Mesendoderm (in vitro differentiated cells): ENCODE measurements at regions not wholly inside any gene's neighbourhood (a gene's known extent, or its start where the extent isn't known, plus 50 kb on each side); places are given as distances from the start of the nearest gene placed in this dataset.

Source experiments
- DNase-seq: peaks from one replicate; pipeline ENCODE4 v3.0.0; 2013
- H2AK5ac ChIP-seq: 2 replicates; pipeline ENCODE4 v1.6.1; 2013; ENCODE audit warnings: low read length, inconsistent platforms
- H2BK120ac ChIP-seq: 2 replicates; pipeline ENCODE4 v1.6.1; 2013; ENCODE audit warnings: low read depth, mild to moderate bottlenecking, low read length, moderate library complexity, mixed read lengths
- H2BK15ac ChIP-seq: replicated peaks from 2 replicates; pipeline ENCODE4 v1.6.1; 2013; ENCODE audit warnings: low read depth, mild to moderate bottlenecking, moderate library complexity
- H2BK5ac ChIP-seq: 2 replicates; pipeline ENCODE4 v1.6.1; 2013; ENCODE audit warnings: low read length, inconsistent platforms
- H3K18ac ChIP-seq: 2 replicates; pipeline ENCODE4 v1.6.1; 2013; ENCODE audit warnings: mild to moderate bottlenecking, low read length, mixed read lengths
- H3K23ac ChIP-seq: one replicate; pipeline ENCODE4 v1.6.1; 2013; ENCODE audit warnings: low read length
- H3K27ac ChIP-seq: 2 replicates; pipeline ENCODE4 v1.5.1; 2013; ENCODE audit warnings: low read depth, mild to moderate bottlenecking, inconsistent platforms, low read length, moderate library complexity
- H3K27me3 ChIP-seq: 2 replicates; pipeline ENCODE4 v1.6.1; 2013; ENCODE audit warnings: low read length, control low read depth, mild to moderate bottlenecking, inconsistent platforms; ENCODE audit not compliant: insufficient read depth, poor library complexity
- H3K36me3 ChIP-seq: 2 replicates; pipeline ENCODE4 v1.6.1; 2013; ENCODE audit warnings: low read length, inconsistent platforms; ENCODE audit not compliant: control insufficient read depth, insufficient read depth
- H3K4ac ChIP-seq: one replicate; pipeline ENCODE4 v1.6.1; 2013; ENCODE audit warnings: low read depth, mild to moderate bottlenecking, low read length, moderate library complexity
- H3K4me1 ChIP-seq: 2 replicates; pipeline ENCODE4 v1.6.1; 2013; ENCODE audit warnings: low read depth, low read length, inconsistent platforms; ENCODE audit not compliant: control insufficient read depth
- H3K4me2 ChIP-seq: 2 replicates; pipeline ENCODE4 v1.6.1; 2013; ENCODE audit warnings: low read length
- H3K4me3 ChIP-seq: 2 replicates; pipeline ENCODE4 v1.5.1; 2013; ENCODE audit warnings: mild to moderate bottlenecking, low read length
- H3K56ac ChIP-seq: one replicate; pipeline ENCODE4 v1.6.1; 2013; ENCODE audit warnings: low read length
- H3K79me1 ChIP-seq: 2 replicates; pipeline ENCODE4 v1.6.1; 2013; ENCODE audit warnings: low read length, inconsistent platforms
- H3K79me2 ChIP-seq: 2 replicates; pipeline ENCODE4 v1.6.1; 2013; ENCODE audit warnings: mild to moderate bottlenecking, low read length; ENCODE audit not compliant: control insufficient read depth, insufficient read depth
- H3K9ac ChIP-seq: 2 replicates; pipeline ENCODE4 v1.6.1; 2013; ENCODE audit warnings: low read length, inconsistent platforms
- H4K5ac ChIP-seq: one replicate; pipeline ENCODE4 v1.6.1; 2013; ENCODE audit warnings: low read length
- H4K8ac ChIP-seq: one replicate; pipeline ENCODE4 v1.6.1; 2013; ENCODE audit warnings: low read depth, mild to moderate bottlenecking, control low read depth, low read length, moderate library complexity
- WGBS: extraction: QIAGEN DNeasy Blood & Tissue Kit; methylation state at CpG from one replicate; pipeline ENCODE4 v1.1.7; 2013; ENCODE audit warnings: low lambda C conversion rate, missing lambda C conversion rate; ENCODE audit not compliant: insufficient coverage; ENCODE audit errors: extremely low coverage; 5-methylcytosine and 5-hydroxymethylcytosine counted together

GRCh38 chr6:43843669-43844171 is 73.7 kb downstream of the VEGFA start:
- H2BK5ac ChIP-seq = no peak overlapping the region
- H4K8ac ChIP-seq = no peak overlapping the region
- H3K56ac ChIP-seq = no peak overlapping the region
- H3K36me3 ChIP-seq = no peaks in the 10 kb centered on the region
- H4K5ac ChIP-seq = no peak overlapping the region
- H3K23ac ChIP-seq = no peak overlapping the region
- H3K4me1 ChIP-seq = no peaks in the 10 kb centered on the region
- no peak overlapping the region for H2BK15ac ChIP-seq
- H3K4me3 ChIP-seq = no peak overlapping the region
- no peaks in the 10 kb centered on the region for H3K27me3 ChIP-seq
- no CpG with 5 or more reads among the region's 4 CpGs for WGBS
- DNase-seq = no peak
- no peak overlapping the region for H3K18ac ChIP-seq
- H3K9ac ChIP-seq = no peak overlapping the region
- H2AK5ac ChIP-seq = no peak overlapping the region
- no peak overlapping the region for H3K4me2 ChIP-seq
- no peaks in the 10 kb centered on the region for H3K79me1 ChIP-seq
- no peaks in the 10 kb centered on the region for H3K79me2 ChIP-seq
- H2BK120ac ChIP-seq = no peak overlapping the region
- H3K27ac ChIP-seq = no peak overlapping the region
- no peak overlapping the region for H3K4ac ChIP-seq

- no CpG with 5 or more reads among the region's 5 CpGs for WGBS
- Histone ChIP-seq H3K56ac (no peak overlapping the region), H2BK15ac (no peak overlapping the region)
Measured at GRCh38 chr6:43843097-43843645, 73.2 kb downstream of the VEGFA start.

GRCh38 chr6:43842231-43842794 is 72.3 kb downstream of the VEGFA start:
- no CpG with 5 or more reads among the region's 10 CpGs for WGBS
- Histone ChIP-seq H2AK5ac (no peak overlapping the region), H2BK15ac (no peak overlapping the region), H3K9ac (no peak overlapping the region), H3K4me3 (no peak overlapping the region), H3K27ac (no peak overlapping the region), H3K27me3 (no peaks in the 10 kb centered on the region), H2BK5ac (no peak overlapping the region), H3K79me1 (no peaks in the 10 kb centered on the region), H3K23ac (no peak overlapping the region), H3K18ac (no peak overlapping the region), H3K56ac (no peak overlapping the region), H4K8ac (no peak overlapping the region), H3K36me3 (no peaks in the 10 kb centered on the region), H4K5ac (no peak overlapping the region), H2BK120ac (no peak overlapping the region), H3K4me1 (no peaks in the 10 kb centered on the region), H3K4me2 (no peak overlapping the region), H3K4ac (no peak overlapping the region), H3K79me2 (no peaks in the 10 kb centered on the region)
- DNase-seq = no peak

More at GRCh38 chr6:43843097-43843645, 73.2 kb downstream of the VEGFA start:
- Histone ChIP-seq H4K5ac (no peak overlapping the region), H3K36me3 (no peaks in the 10 kb centered on the region), H3K4me2 (no peak overlapping the region), H3K4ac (no peak overlapping the region), H3K23ac (no peak overlapping the region), H3K79me1 (no peaks in the 10 kb centered on the region), H3K79me2 (no peaks in the 10 kb centered on the region), H4K8ac (no peak overlapping the region), H3K27me3 (no peaks in the 10 kb centered on the region), H3K18ac (no peak overlapping the region), H2AK5ac (no peak overlapping the region), H2BK5ac (no peak overlapping the region), H3K27ac (no peak overlapping the region), H3K9ac (no peak overlapping the region), H2BK120ac (no peak overlapping the region), H3K4me1 (no peaks in the 10 kb centered on the region), H3K4me3 (no peak overlapping the region)
- no peak for DNase-seq

GRCh38 chr6:43840490-43841218 is 70.6 kb downstream of the VEGFA start:
- no peaks in the 10 kb centered on the region for H3K79me2 ChIP-seq
- DNase-seq = no peak
- no peak overlapping the region for H2BK5ac ChIP-seq
- H3K4me2 ChIP-seq = no peak overlapping the region
- H4K8ac ChIP-seq = no peak overlapping the region
- no peak overlapping the region for H3K56ac ChIP-seq
- no peak overlapping the region for H2BK120ac ChIP-seq
- H3K4me3 ChIP-seq = no peak overlapping the region
- no peaks in the 10 kb centered on the region for H3K79me1 ChIP-seq
- H3K4ac ChIP-seq = no peak overlapping the region
- no peak overlapping the region for H2AK5ac ChIP-seq
- no CpG with 5 or more reads among the region's 5 CpGs for WGBS
- no peak overlapping the region for H3K27ac ChIP-seq
- H3K27me3 ChIP-seq = no peaks in the 10 kb centered on the region
- H4K5ac ChIP-seq = no peak overlapping the region
- H3K36me3 ChIP-seq = no peaks in the 10 kb centered on the region
- no peak overlapping the region for H2BK15ac ChIP-seq
- H3K18ac ChIP-seq = no peak overlapping the region
- H3K9ac ChIP-seq = no peak overlapping the region
- peaks cover 3% of the 10 kb centered on the region for H3K4me1 ChIP-seq
- no peak overlapping the region for H3K23ac ChIP-seq

GRCh38 chr6:43838276-43839036 is 68.4 kb downstream of the VEGFA start:
- Histone ChIP-seq H3K27ac (no peak overlapping the region), H2BK15ac (no peak overlapping the region), H3K4me1 (peaks cover 3% of the 10 kb centered on the region), H3K4me3 (no peak overlapping the region), H3K4me2 (no peak overlapping the region), H3K36me3 (no peaks in the 10 kb centered on the region), H3K4ac (no peak overlapping the region), H2BK120ac (no peak overlapping the region), H3K56ac (peak overlapping the region; percentile 29), H3K79me2 (no peaks in the 10 kb centered on the region), H4K5ac (no peak overlapping the region), H2BK5ac (no peak overlapping the region), H3K23ac (no peak overlapping the region), H3K9ac (no peak overlapping the region), H2AK5ac (no peak overlapping the region), H3K18ac (no peak overlapping the region), H4K8ac (no peak overlapping the region), H3K27me3 (no peaks in the 10 kb centered on the region), H3K79me1 (no peaks in the 10 kb centered on the region)
- WGBS = no CpG with 5 or more reads among the region's 9 CpGs
- peak; percentile 64 for DNase-seq
